Suprapubic skin (tissue), 4 donors: ENCODE measurements at regions not wholly inside any gene's neighbourhood (a gene's known extent, or its start where the extent isn't known, plus 50 kb on each side); places are given as distances from the start of the nearest gene placed in this dataset.

Experiments used
- DNase-seq, 2 donors: peaks; one replicate each; pipeline ENCODE4 v3.0.0-alpha.2; 2019; ENCODE audit warnings: low spot score in 2 of 2
- H3K27ac ChIP-seq: fragments of 200-600 bp; sonication (generic); one replicate; pipeline ENCODE4 v1.5.1; 2019
- H3K27me3 ChIP-seq: fragments of 200-600 bp; sonication (generic); one replicate; pipeline ENCODE4 v1.5.1; 2019
- H3K36me3 ChIP-seq: fragments of 200-600 bp; sonication (generic); one replicate; pipeline ENCODE4 v1.5.1; 2019
- H3K4me1 ChIP-seq: fragments of 200-600 bp; sonication (generic); one replicate; pipeline ENCODE4 v1.5.1; 2019
- H3K4me3 ChIP-seq: fragments of 200-600 bp; sonication (generic); one replicate; pipeline ENCODE4 v1.5.1; 2019; ENCODE audit warnings: mild to moderate bottlenecking
- H3K9me3 ChIP-seq: fragments of 200-600 bp; sonication (generic); one replicate; pipeline ENCODE4 v1.5.1; 2019
- CTCF ChIP-seq, 2 donors: fragments of 200-600 bp in 1 of 2; fragments of 450-650 bp in 1 of 2; sonication (generic) in 1 of 2; IDR thresholded peaks; one replicate each; pipeline ENCODE4 v1.5.1; 2016 to 2019; ENCODE audit warnings: antibody characterized with exemption in 2 of 2, mild to moderate bottlenecking in 1 of 2, moderate library complexity in 1 of 2
- EP300 ChIP-seq: sonication (generic); formaldehyde crosslinking; IDR thresholded peaks from one replicate; pipeline ENCODE4 v1.6.1; 2017; ENCODE audit warnings: antibody characterized with exemption
- POLR2A ChIP-seq, 2 donors: fragments of 450-650 bp; IDR thresholded peaks; one replicate each; pipeline ENCODE4 v1.6.1; 2017; ENCODE audit warnings: antibody characterized with exemption in 2 of 2, mild to moderate bottlenecking in 2 of 2, moderate library complexity in 2 of 2
- POLR2AphosphoS5 ChIP-seq, 3 donors: sonication (generic); formaldehyde crosslinking; IDR thresholded peaks; one replicate each; pipeline ENCODE4 v1.6.1; 2017; ENCODE audit warnings: antibody characterized with exemption in 3 of 3
- WGBS: methylation state at CpG from one replicate; pipeline ENCODE4 v1.1.5; 2018; 5-methylcytosine and 5-hydroxymethylcytosine counted together

DNA sequence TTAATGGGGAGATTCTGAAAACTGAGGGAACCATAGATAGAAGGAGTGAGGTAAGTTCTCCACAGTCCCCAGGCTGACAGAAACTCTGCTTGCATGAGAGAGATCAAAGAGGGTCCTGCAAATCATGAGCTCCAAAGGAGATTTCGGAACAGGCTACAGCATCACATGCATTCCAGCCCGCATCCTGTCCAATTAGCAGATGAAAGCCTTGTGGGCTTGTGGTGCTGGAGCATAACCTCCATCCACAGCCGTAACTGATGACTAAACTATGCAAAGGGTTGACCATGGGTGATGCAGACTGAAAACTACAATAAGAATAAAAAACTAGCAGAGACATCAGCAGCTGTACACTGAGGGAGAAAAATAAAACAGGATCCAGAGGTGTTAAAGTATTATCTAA, 654.5 kb downstream of the TLL1 start:
- TF ChIP-seq EP300 (no peak), POLR2A (IDR thresholded peaks at IDR 0.05) (no peak), POLR2AphosphoS5 (IDR thresholded peaks at IDR 0.05) (no peak), CTCF (IDR thresholded peaks at IDR 0.05) (no peak)
- Histone ChIP-seq H3K4me1 (no peaks in the 10 kb centered on the region), H3K36me3 (no peaks in the 10 kb centered on the region), H3K27me3 (no peaks in the 10 kb centered on the region), H3K9me3 (no peaks in the 10 kb centered on the region), H3K4me3 (no peak overlapping the region), H3K27ac (no peak overlapping the region)
- no peak for DNase-seq
- WGBS, result 44% methylated on average over 3 of the region's 3 CpGs

DNA sequence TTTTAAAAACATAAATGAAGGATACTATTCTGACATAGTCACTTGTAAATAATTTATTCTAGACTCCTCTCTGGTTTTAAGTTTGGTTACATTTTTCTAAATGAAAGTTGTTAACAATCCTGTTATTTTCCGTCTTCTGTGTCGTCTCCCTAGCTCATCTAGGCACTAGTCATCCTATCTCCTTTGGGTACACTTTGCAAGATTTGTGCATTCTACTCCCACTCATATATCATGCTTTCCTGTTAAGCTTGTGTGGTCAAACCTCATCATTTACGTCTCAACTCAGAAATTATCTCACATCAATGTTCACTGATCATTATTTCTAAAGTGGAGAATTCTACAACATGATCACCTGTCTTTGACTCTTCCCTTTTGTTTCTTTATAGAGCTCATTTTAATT, 658.7 kb downstream of the TLL1 start:
- Histone ChIP-seq H3K4me1 (no peaks in the 10 kb centered on the region), H3K27me3 (no peaks in the 10 kb centered on the region), H3K4me3 (no peak overlapping the region), H3K27ac (no peak overlapping the region), H3K36me3 (no peaks in the 10 kb centered on the region), H3K9me3 (no peaks in the 10 kb centered on the region)
- 61% methylated on average over 3 of the region's 3 CpGs for WGBS
- DNase-seq, result no peak
- no peak for TF ChIP-seq POLR2AphosphoS5 (IDR thresholded peaks at IDR 0.05)
- TF ChIP-seq POLR2A (IDR thresholded peaks at IDR 0.05), result no peak
- no peak for TF ChIP-seq CTCF (IDR thresholded peaks at IDR 0.05)
- TF ChIP-seq EP300, result no peak

GRCh38 chr4:166535865-166536264, 662.8 kb downstream of the TLL1 start:
- 79% methylated on average over 7 of the region's 7 CpGs for WGBS
- no peaks in the 10 kb centered on the region for H3K4me1 ChIP-seq
- no peak for DNase-seq
- H3K4me3 ChIP-seq, result no peak overlapping the region
- H3K27me3 ChIP-seq, result no peaks in the 10 kb centered on the region
- no peaks in the 10 kb centered on the region for H3K36me3 ChIP-seq
- H3K9me3 ChIP-seq, result no peaks in the 10 kb centered on the region
- no peak overlapping the region for H3K27ac ChIP-seq
- TF ChIP-seq EP300 (no peak), POLR2AphosphoS5 (IDR thresholded peaks at IDR 0.05) (no peak)

- H3K27me3 ChIP-seq, result no peaks in the 10 kb centered on the region
- 87% methylated on average over 2 of the region's 2 CpGs for WGBS
- no peaks in the 10 kb centered on the region for H3K9me3 ChIP-seq
- DNase-seq, result no peak
- TF ChIP-seq CTCF (IDR thresholded peaks at IDR 0.05) (no peak), POLR2AphosphoS5 (IDR thresholded peaks at IDR 0.05) (no peak), EP300 (no peak), POLR2A (IDR thresholded peaks at IDR 0.05) (no peak)
- no peak overlapping the region for H3K27ac ChIP-seq
- H3K36me3 ChIP-seq, result no peaks in the 10 kb centered on the region
- no peak overlapping the region for H3K4me3 ChIP-seq
- no peaks in the 10 kb centered on the region for H3K4me1 ChIP-seq
These were observed 665.5 kb downstream of the TLL1 start for GRCh38 chr4:166538491-166539005.

DNA sequence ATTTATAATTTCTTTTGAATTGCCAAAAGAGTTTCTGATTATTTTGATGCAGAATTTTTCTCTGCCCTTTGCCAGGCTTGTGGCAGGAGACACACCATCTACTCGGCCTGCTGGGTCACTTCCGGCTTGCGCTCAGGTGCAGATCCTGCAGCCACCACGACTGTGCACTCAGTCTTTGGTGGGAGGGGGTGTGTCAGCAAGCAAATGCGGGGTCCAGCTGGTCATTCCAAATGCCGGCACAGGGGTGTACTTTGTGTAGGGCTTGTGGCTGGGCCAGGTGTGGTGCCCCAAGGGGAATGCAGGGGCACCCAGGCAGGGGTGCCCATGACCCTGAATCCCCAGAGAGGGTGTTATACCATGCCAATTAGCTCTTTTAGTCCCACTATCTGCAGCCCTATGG, 673.0 kb downstream of the TLL1 start:
- no peaks in the 10 kb centered on the region for H3K36me3 ChIP-seq
- H3K27ac ChIP-seq, result no peak overlapping the region
- H3K4me1 ChIP-seq, result no peaks in the 10 kb centered on the region
- 83% methylated on average over 5 of the region's 6 CpGs for WGBS
- no peaks in the 10 kb centered on the region for H3K27me3 ChIP-seq
- DNase-seq, result no peak
- TF ChIP-seq CTCF (IDR thresholded peaks at IDR 0.05) (no peak), POLR2AphosphoS5 (IDR thresholded peaks at IDR 0.05) (no peak), EP300 (no peak), POLR2A (IDR thresholded peaks at IDR 0.05) (no peak)
- H3K9me3 ChIP-seq, result no peaks in the 10 kb centered on the region
- H3K4me3 ChIP-seq, result no peak overlapping the region

DNA sequence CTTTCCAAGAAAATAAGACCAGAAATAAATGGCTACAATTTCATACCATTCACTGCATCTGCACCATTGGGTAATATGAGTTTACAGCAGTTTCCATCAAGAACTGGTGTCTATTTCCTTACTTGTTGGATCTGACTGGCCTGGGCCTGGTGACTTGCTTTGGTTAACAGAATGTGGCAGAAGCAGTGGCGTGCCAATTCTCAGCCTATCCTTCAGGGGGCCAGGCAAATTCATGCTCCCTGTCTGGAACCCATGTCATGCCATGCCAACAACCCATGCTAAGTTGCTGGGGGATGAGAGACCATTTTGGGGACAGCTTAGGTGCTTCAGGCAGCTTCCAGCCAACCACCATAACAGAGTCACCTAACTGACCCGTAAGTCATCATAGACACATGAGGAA, 656.7 kb downstream of the SPOCK3 start:
- no peaks in the 10 kb centered on the region for H3K36me3 ChIP-seq
- no peaks in the 10 kb centered on the region for H3K27me3 ChIP-seq
- WGBS, result 81% methylated on average over 2 of the region's 2 CpGs
- H3K4me3 ChIP-seq, result no peak overlapping the region
- DNase-seq, result no peak
- no peaks in the 10 kb centered on the region for H3K4me1 ChIP-seq
- TF ChIP-seq POLR2A (IDR thresholded peaks at IDR 0.05), result no peak
- no peak for TF ChIP-seq POLR2AphosphoS5 (IDR thresholded peaks at IDR 0.05)
- no peak for TF ChIP-seq EP300
- no peak for TF ChIP-seq CTCF (IDR thresholded peaks at IDR 0.05)
- H3K9me3 ChIP-seq, result peaks cover 4% of the 10 kb centered on the region
- H3K27ac ChIP-seq, result no peak overlapping the region
